ENCODE measurements at regions not wholly inside any gene's neighbourhood (a gene's known extent, or its start where the extent isn't known, plus 50 kb on each side); places are given as distances from the start of the nearest gene placed in this dataset.

- TF ChIP-seq CTCF (IDR thresholded peaks at IDR 0.05): no peak
- intact Hi-C loops (cut with DNase I; ENCODE audit: low total_unique reads): no loop called here
- Histone ChIP-seq H3K27ac (no peak overlapping the region), H3K9me3 (no peaks in the 10 kb centered on the region), H3K27me3 (no peaks in the 10 kb centered on the region), H3K4me3 (no peak overlapping the region), H3K36me3 (no peaks in the 10 kb centered on the region), H3K4me1 (no peaks in the 10 kb centered on the region)
- DNase-seq: no peak
Observed at GRCh38 chr6:94026575-94026974, 607.2 kb upstream of the EPHA7 start.

GRCh38 chr6:94005835-94006234 is 586.5 kb upstream of the EPHA7 start:
- H3K4me1 ChIP-seq: no peaks in the 10 kb centered on the region
- no peaks in the 10 kb centered on the region for H3K27me3 ChIP-seq
- H3K36me3 ChIP-seq: no peaks in the 10 kb centered on the region
- no peak overlapping the region for H3K4me3 ChIP-seq
- no peak overlapping the region for H3K27ac ChIP-seq
- TF ChIP-seq CTCF (IDR thresholded peaks at IDR 0.05): no peak
- H3K9me3 ChIP-seq: no peaks in the 10 kb centered on the region
- DNase-seq: no peak
- intact Hi-C loops (cut with DNase I; ENCODE audit: low total_unique reads): no loop called here

GRCh38 chr6:93992976-93993375 is 573.6 kb upstream of the EPHA7 start:
- Histone ChIP-seq H3K4me3 (no peak overlapping the region), H3K9me3 (no peaks in the 10 kb centered on the region), H3K4me1 (no peaks in the 10 kb centered on the region), H3K36me3 (no peaks in the 10 kb centered on the region), H3K27ac (no peak overlapping the region), H3K27me3 (no peaks in the 10 kb centered on the region)
- DNase-seq: no peak
- TF ChIP-seq CTCF (IDR thresholded peaks at IDR 0.05): no peak
- intact Hi-C loops (cut with DNase I; ENCODE audit: low total_unique reads): no loop called here

- Histone ChIP-seq H3K36me3 (no peaks in the 10 kb centered on the region), H3K27ac (no peak overlapping the region), H3K4me1 (no peaks in the 10 kb centered on the region), H3K9me3 (no peaks in the 10 kb centered on the region), H3K27me3 (no peaks in the 10 kb centered on the region), H3K4me3 (no peak overlapping the region)
- intact Hi-C loops (cut with DNase I; ENCODE audit: low total_unique reads): no loop called here
- DNase-seq: no peak
- TF ChIP-seq CTCF (IDR thresholded peaks at IDR 0.05): no peak
Observed at GRCh38 chr6:93989630-93990029, 570.3 kb upstream of the EPHA7 start.

GRCh38 chr6:93985953-93986352 is 566.6 kb upstream of the EPHA7 start:
- intact Hi-C loops (cut with DNase I; ENCODE audit: low total_unique reads): no loop called here
- no peak for TF ChIP-seq CTCF (IDR thresholded peaks at IDR 0.05)
- Histone ChIP-seq H3K9me3 (no peaks in the 10 kb centered on the region), H3K27ac (no peak overlapping the region), H3K36me3 (no peaks in the 10 kb centered on the region), H3K27me3 (no peaks in the 10 kb centered on the region), H3K4me3 (no peak overlapping the region), H3K4me1 (no peaks in the 10 kb centered on the region)
- no peak for DNase-seq

GRCh38 chr6:93975159-93975558 is 555.8 kb upstream of the EPHA7 start:
- no peak overlapping the region for H3K4me3 ChIP-seq
- no peak overlapping the region for H3K27ac ChIP-seq
- TF ChIP-seq CTCF (IDR thresholded peaks at IDR 0.05): no peak
- intact Hi-C loops (cut with DNase I; ENCODE audit: low total_unique reads): no loop called here
- H3K4me1 ChIP-seq: no peaks in the 10 kb centered on the region
- no peaks in the 10 kb centered on the region for H3K9me3 ChIP-seq
- H3K27me3 ChIP-seq: no peaks in the 10 kb centered on the region
- no peak for DNase-seq
- no peaks in the 10 kb centered on the region for H3K36me3 ChIP-seq
